ENCODE measurements at regions not wholly inside any gene's neighbourhood (a gene's known extent, or its start where the extent isn't known, plus 50 kb on each side); places are given as distances from the start of the nearest gene placed in this dataset.

GRCh38 chr6:44594481-44594880 lies 207.0 kb downstream of the CDC5L start:
- Mint-ChIP-seq H3K27me3 (peaks cover 11% of the 10 kb centered on the region), H3K4me1 (peaks cover 3% of the 10 kb centered on the region), H3K4me3 (no peak overlapping the region), H3K27ac (no peak overlapping the region), H3K36me3 (ENCODE audit: low read depth) (no peaks in the 10 kb centered on the region), H3K9me3 (no peaks in the 10 kb centered on the region)
- no peak for DNase-seq
- ATAC-seq = no peak

GRCh38 chr6:44598679-44599078 lies 211.2 kb downstream of the CDC5L start:
- H3K4me1 Mint-ChIP-seq = no peaks in the 10 kb centered on the region
- DNase-seq (no peak), ATAC-seq (no peak)
- no peaks in the 10 kb centered on the region for H3K9me3 Mint-ChIP-seq
- H3K36me3 Mint-ChIP-seq (ENCODE audit: low read depth) = no peaks in the 10 kb centered on the region
- no peak overlapping the region for H3K27ac Mint-ChIP-seq
- H3K4me3 Mint-ChIP-seq = no peak overlapping the region
- peaks cover 6% of the 10 kb centered on the region for H3K27me3 Mint-ChIP-seq

- ATAC-seq (no peak), DNase-seq (no peak)
- Mint-ChIP-seq H3K27me3 (peaks cover 5% of the 10 kb centered on the region), H3K27ac (no peak overlapping the region), H3K9me3 (no peaks in the 10 kb centered on the region), H3K36me3 (ENCODE audit: low read depth) (no peaks in the 10 kb centered on the region), H3K4me1 (no peaks in the 10 kb centered on the region), H3K4me3 (no peak overlapping the region)
These were observed 212.2 kb downstream of the CDC5L start for GRCh38 chr6:44599672-44600071.

DNA sequence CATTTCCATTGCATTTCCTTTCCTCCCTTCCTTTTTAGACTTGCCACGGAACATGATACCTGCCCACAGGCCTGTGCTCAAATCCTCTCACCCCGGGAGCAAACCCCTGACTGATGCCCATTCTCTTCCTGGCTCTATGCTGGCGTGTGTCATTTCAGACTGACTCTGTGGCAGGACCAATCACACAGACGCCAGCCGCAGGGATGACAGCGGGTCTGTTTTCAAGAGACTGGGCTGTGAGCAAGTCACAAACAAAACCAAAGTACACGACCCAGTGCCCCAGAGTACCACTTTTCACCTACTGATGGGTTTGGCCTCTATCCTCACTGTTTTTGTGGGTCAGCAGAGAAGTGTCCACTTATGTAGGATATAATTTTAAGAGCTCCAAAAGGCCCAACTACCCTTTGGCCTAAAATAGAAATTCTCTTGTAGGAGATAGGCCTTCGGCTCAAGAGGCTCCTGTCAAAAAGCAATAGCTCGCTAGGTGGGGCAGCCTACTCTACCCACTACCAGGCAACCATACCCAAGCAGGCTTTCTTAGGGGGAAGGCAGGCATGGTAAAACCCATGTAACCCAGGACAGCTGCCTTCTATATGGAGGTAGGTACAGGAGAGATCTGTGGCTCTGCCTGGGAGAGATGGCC lies 215.7 kb downstream of the CDC5L start:
- ATAC-seq (no peak), DNase-seq (no peak)
- peaks cover 5% of the 10 kb centered on the region for H3K27me3 Mint-ChIP-seq
- H3K36me3 Mint-ChIP-seq (ENCODE audit: low read depth) = no peaks in the 10 kb centered on the region
- H3K4me1 Mint-ChIP-seq = no peaks in the 10 kb centered on the region
- H3K4me3 Mint-ChIP-seq = no peak overlapping the region
- H3K27ac Mint-ChIP-seq = no peak overlapping the region
- H3K9me3 Mint-ChIP-seq = no peaks in the 10 kb centered on the region

DNA sequence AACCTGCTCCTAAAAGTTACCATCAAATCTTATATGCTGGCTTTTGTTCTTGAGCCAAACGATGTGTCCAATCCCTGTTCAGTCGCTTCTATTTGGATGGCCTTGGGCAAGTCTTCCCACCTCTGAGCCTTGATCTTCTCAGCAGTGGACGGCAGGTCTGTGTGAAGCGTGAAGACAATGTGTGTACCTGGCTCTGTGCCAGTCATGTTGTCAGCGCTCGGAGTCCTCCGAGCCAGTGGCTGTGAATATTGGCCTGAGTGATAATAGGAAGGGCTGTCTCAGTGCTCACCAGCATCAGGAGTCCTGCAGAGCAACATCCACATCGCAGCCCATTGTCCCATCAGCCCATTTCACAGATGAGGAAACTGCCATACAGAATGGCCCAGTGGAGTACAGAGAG lies 219.0 kb downstream of the CDC5L start:
- Mint-ChIP-seq H3K4me1 (no peaks in the 10 kb centered on the region), H3K27ac (no peak overlapping the region), H3K36me3 (ENCODE audit: low read depth) (no peaks in the 10 kb centered on the region), H3K9me3 (no peaks in the 10 kb centered on the region), H3K27me3 (no peaks in the 10 kb centered on the region), H3K4me3 (no peak overlapping the region)
- DNase-seq = no peak
- ATAC-seq = no peak

DNA sequence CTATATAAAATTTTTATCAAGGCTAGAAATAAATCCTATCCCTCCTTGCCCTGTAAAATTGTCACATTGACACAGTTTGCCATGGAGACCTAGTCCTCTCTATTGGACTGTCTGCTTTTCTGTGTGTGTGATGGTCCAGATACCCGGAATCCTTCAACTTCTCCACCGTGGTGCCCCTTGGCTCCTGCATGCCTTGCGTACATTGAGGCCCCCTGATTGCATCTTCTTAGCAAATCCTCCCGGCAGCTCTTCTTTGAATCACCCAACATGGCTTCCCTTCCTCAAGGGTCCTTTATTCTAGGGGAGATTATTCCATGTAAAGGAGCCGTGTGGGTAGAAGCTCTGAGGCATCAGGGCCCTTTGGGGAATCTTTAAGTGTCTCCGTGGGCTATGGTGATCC lies 219.5 kb downstream of the CDC5L start:
- ATAC-seq = no peak
- no peak for DNase-seq
- Mint-ChIP-seq H3K9me3 (no peaks in the 10 kb centered on the region), H3K36me3 (ENCODE audit: low read depth) (no peaks in the 10 kb centered on the region), H3K4me3 (no peak overlapping the region), H3K27me3 (no peaks in the 10 kb centered on the region), H3K27ac (no peak overlapping the region), H3K4me1 (no peaks in the 10 kb centered on the region)

DNA sequence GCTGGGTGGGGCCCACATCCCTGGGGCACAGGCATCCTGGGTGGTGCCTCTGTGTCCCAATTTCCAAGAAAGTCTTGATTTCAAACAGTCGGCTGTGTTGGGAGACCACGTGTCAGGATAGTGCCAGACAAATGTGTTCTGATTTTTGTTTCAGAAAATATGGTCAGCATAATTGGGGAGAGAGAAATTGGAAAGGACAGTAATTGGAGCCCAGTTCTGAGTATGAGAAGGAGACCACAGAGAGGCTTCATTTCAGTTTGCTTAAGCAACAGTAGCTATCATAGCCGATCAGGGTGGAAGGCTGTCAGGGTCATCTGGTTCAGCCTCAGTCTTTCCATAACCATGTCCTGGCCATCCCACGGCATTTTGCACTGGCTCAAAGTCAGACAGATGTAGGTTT lies 220.7 kb downstream of the CDC5L start:
- DNase-seq (no peak), ATAC-seq (no peak)
- no peaks in the 10 kb centered on the region for H3K4me1 Mint-ChIP-seq
- no peak overlapping the region for H3K27ac Mint-ChIP-seq
- no peaks in the 10 kb centered on the region for H3K36me3 Mint-ChIP-seq (ENCODE audit: low read depth)
- H3K27me3 Mint-ChIP-seq = no peaks in the 10 kb centered on the region
- H3K9me3 Mint-ChIP-seq = no peaks in the 10 kb centered on the region
- H3K4me3 Mint-ChIP-seq = no peak overlapping the region

GRCh38 chr6:44609051-44609612 lies 221.6 kb downstream of the CDC5L start:
- Mint-ChIP-seq H3K27ac (no peak overlapping the region), H3K36me3 (ENCODE audit: low read depth) (no peaks in the 10 kb centered on the region), H3K4me1 (no peaks in the 10 kb centered on the region), H3K9me3 (no peaks in the 10 kb centered on the region), H3K4me3 (no peak overlapping the region), H3K27me3 (no peaks in the 10 kb centered on the region)
- DNase-seq = no peak
- ATAC-seq = no peak

- Mint-ChIP-seq H3K4me3 (no peak overlapping the region), H3K27me3 (no peaks in the 10 kb centered on the region), H3K36me3 (ENCODE audit: low read depth) (no peaks in the 10 kb centered on the region), H3K27ac (no peak overlapping the region), H3K4me1 (no peaks in the 10 kb centered on the region), H3K9me3 (no peaks in the 10 kb centered on the region)
- ATAC-seq = no peak
- no peak for DNase-seq
These were observed 226.9 kb downstream of the CDC5L start for GRCh38 chr6:44614396-44614795.

DNA sequence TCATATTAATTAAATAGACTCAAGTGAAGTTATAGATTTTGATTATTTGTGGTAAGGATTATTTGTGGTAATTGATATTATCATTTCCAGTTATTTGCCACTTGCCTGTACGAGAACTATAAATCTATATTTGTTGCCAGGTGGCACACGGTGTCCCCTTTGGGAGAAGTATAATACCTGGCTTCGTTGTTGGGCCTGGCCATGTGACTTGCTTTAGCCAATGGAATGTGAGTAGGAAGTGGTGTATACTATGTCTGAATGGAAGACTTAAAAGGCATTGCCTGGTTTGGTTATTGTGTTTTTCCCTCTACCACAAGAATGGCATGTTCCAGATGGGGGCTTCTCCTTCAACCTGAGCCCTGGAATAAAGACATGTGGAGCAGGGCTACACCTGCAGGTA lies 228.1 kb downstream of the CDC5L start:
- Mint-ChIP-seq H3K27ac (no peak overlapping the region), H3K4me3 (no peak overlapping the region), H3K36me3 (ENCODE audit: low read depth) (no peaks in the 10 kb centered on the region), H3K27me3 (no peaks in the 10 kb centered on the region), H3K4me1 (no peaks in the 10 kb centered on the region), H3K9me3 (no peaks in the 10 kb centered on the region)
- DNase-seq (no peak), ATAC-seq (no peak)

DNA sequence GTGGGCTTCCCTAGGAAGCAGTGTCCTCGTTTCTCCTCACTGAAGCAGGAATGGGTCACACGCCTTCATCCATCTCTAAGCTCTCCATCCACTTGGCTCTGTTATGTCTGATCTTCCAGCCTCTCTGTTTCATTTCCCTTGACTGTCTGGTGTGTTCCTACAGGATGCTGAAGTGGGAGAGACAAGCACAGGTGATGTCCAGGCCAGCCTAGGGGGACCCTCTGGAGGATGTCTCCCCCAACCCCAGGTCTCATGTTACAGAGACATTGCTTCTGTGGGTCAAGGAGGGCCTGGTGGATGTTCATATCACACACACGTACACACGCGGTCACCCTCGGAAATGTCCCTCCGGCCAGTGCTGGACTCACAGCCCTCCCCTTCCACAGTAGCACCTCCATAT lies 229.9 kb downstream of the CDC5L start:
- H3K4me1 Mint-ChIP-seq = no peaks in the 10 kb centered on the region
- no peaks in the 10 kb centered on the region for H3K9me3 Mint-ChIP-seq
- H3K36me3 Mint-ChIP-seq (ENCODE audit: low read depth) = no peaks in the 10 kb centered on the region
- DNase-seq = no peak
- H3K27me3 Mint-ChIP-seq = no peaks in the 10 kb centered on the region
- H3K4me3 Mint-ChIP-seq = no peak overlapping the region
- ATAC-seq = no peak
- no peak overlapping the region for H3K27ac Mint-ChIP-seq

- Mint-ChIP-seq H3K27me3 (no peaks in the 10 kb centered on the region), H3K9me3 (no peaks in the 10 kb centered on the region), H3K4me3 (no peak overlapping the region), H3K4me1 (no peaks in the 10 kb centered on the region), H3K27ac (no peak overlapping the region), H3K36me3 (ENCODE audit: low read depth) (no peaks in the 10 kb centered on the region)
- ATAC-seq = no peak
- no peak for DNase-seq
These were observed 230.9 kb downstream of the CDC5L start for GRCh38 chr6:44618371-44618770.

- Mint-ChIP-seq H3K27ac (no peak overlapping the region), H3K27me3 (no peaks in the 10 kb centered on the region), H3K4me1 (no peaks in the 10 kb centered on the region), H3K4me3 (no peak overlapping the region), H3K36me3 (ENCODE audit: low read depth) (no peaks in the 10 kb centered on the region), H3K9me3 (no peaks in the 10 kb centered on the region)
- no peak for DNase-seq
- no peak for ATAC-seq
These were observed 233.4 kb downstream of the CDC5L start for GRCh38 chr6:44620922-44621321.

DNA sequence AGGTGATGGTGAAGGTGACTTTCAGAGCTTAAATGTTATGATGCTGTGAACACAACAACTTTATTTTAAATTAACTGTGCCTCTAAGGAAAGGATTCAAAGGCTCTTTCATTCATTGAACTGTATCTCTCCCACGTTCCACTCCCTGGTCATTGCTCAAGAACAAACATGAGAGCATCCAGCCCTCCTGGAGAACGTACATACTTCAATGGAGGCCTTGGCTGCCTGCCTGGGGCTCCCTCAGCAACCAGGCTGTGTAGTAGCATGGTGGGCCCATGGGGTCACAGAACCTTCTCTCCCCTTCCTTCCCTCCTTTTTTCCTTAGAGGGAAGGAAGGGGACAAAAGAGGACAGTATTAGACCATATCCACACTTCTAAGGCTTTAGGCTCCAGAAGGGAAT lies 234.3 kb downstream of the CDC5L start:
- Mint-ChIP-seq H3K36me3 (ENCODE audit: low read depth) (no peaks in the 10 kb centered on the region), H3K27ac (no peak overlapping the region), H3K9me3 (no peaks in the 10 kb centered on the region), H3K27me3 (no peaks in the 10 kb centered on the region), H3K4me3 (no peak overlapping the region), H3K4me1 (no peaks in the 10 kb centered on the region)
- DNase-seq = no peak
- ATAC-seq = no peak

GRCh38 chr6:44622555-44622954 lies 235.0 kb downstream of the CDC5L start:
- H3K4me1 Mint-ChIP-seq = no peaks in the 10 kb centered on the region
- DNase-seq (no peak), ATAC-seq (no peak)
- no peaks in the 10 kb centered on the region for H3K9me3 Mint-ChIP-seq
- H3K27ac Mint-ChIP-seq = no peak overlapping the region
- H3K4me3 Mint-ChIP-seq = no peak overlapping the region
- H3K27me3 Mint-ChIP-seq = no peaks in the 10 kb centered on the region
- H3K36me3 Mint-ChIP-seq (ENCODE audit: low read depth) = no peaks in the 10 kb centered on the region

DNA sequence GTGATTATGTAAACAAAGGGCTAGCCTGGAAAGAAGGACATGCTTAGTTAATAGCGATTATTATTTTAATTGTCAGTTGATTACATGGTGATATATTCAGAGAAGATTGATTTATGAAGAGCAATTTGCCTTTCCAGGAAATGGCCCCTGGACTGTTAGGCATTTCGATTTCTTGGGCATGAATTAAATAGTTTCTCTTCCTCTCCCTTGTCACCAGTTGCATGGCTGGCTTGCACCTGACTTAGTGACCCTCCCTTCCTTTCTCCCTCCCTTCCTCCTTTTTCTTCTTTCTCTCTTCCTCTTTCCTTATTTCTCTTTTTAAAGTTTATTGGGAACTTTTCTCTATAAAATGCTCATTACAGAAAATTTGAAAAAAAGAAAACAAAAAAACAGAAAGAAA lies 235.4 kb downstream of the CDC5L start:
- Mint-ChIP-seq H3K9me3 (no peaks in the 10 kb centered on the region), H3K4me3 (no peak overlapping the region), H3K36me3 (ENCODE audit: low read depth) (no peaks in the 10 kb centered on the region), H3K27ac (no peak overlapping the region), H3K4me1 (no peaks in the 10 kb centered on the region), H3K27me3 (no peaks in the 10 kb centered on the region)
- ATAC-seq (no peak), DNase-seq (no peak)
